GM23338 (cell line): ENCODE measurements at regions not wholly inside any gene's neighbourhood (a gene's known extent, or its start where the extent isn't known, plus 50 kb on each side); places are given as distances from the start of the nearest gene placed in this dataset.

Experiments used
- ATAC-seq: fragments of 200-7000 bp; cut with Tn5 transposase; 3 replicates; pipeline ENCODE4 v1.9.1; 2020
- DNase-seq: peaks from one replicate; pipeline ENCODE4 v3.0.0-alpha.2; 2015; ENCODE audit warnings: low spot score
- H2AFZ ChIP-seq: fragments of 200-600 bp; sonication (generic); 2 replicates; pipeline ENCODE4 v1.8.0; 2016; ENCODE audit warnings: antibody characterized with exemption, mild to moderate bottlenecking, moderate library complexity
- H3F3A ChIP-seq: fragments of 200-600 bp; sonication (generic); replicated peaks from 2 replicates; pipeline ENCODE4 v1.8.0; 2017; ENCODE audit warnings: antibody characterized with exemption, mixed run types, low read depth
- H3K27ac ChIP-seq: fragments of 200-600 bp; sonication (generic); 2 replicates; pipeline ENCODE4 v1.6.1; 2016; ENCODE audit warnings: low read depth
- H3K27me3 ChIP-seq: fragments of 200-600 bp; sonication (generic); 2 replicates; pipeline ENCODE4 v1.8.0; 2016; ENCODE audit warnings: mild to moderate bottlenecking, mixed run types, moderate library complexity; ENCODE audit not compliant: insufficient read depth
- H3K36me3 ChIP-seq: fragments of 200-600 bp; sonication (generic); 2 replicates; pipeline ENCODE4 v1.8.0; 2016; ENCODE audit warnings: mild to moderate bottlenecking; ENCODE audit not compliant: insufficient read depth
- H3K4me1 ChIP-seq: fragments of 200-600 bp; sonication (generic); 2 replicates; pipeline ENCODE4 v1.8.0; 2016; ENCODE audit warnings: mild to moderate bottlenecking, moderate library complexity; ENCODE audit not compliant: insufficient read depth
- H3K4me2 ChIP-seq: fragments of 200-600 bp; sonication (generic); 2 replicates; pipeline ENCODE4 v1.7.1; 2017; ENCODE audit warnings: mixed run types
- H3K4me3 ChIP-seq: fragments of 200-600 bp; sonication (generic); 2 replicates; pipeline ENCODE4 v1.6.1; 2016; ENCODE audit warnings: mixed run types
- H3K79me2 ChIP-seq: fragments of 200-600 bp; sonication (generic); replicated peaks from 2 replicates; pipeline ENCODE4 v1.8.0; 2017; ENCODE audit warnings: mild to moderate bottlenecking; ENCODE audit not compliant: insufficient read depth
- H3K9me2 ChIP-seq: fragments of 200-600 bp; sonication (generic); 2 replicates; pipeline ENCODE4 v1.8.0; 2017; ENCODE audit not compliant: insufficient read depth
- H4K20me1 ChIP-seq: fragments of 200-600 bp; sonication (generic); replicated peaks from 2 replicates; pipeline ENCODE4 v1.8.0; 2017; ENCODE audit warnings: mild to moderate bottlenecking; ENCODE audit not compliant: insufficient read depth
- H3K27ac Mint-ChIP-seq: 2 replicates; pipeline ENCODE4 v1.8.0; 2020; ENCODE audit warnings: inconsistent platforms, mild to moderate bottlenecking, moderate library complexity, mixed read lengths
- H3K27me3 Mint-ChIP-seq: 3 replicates; pipeline ENCODE4 v1.8.0; 2022; ENCODE audit warnings: low read depth, mild to moderate bottlenecking, moderate library complexity, mixed read lengths, inconsistent platforms; ENCODE audit not compliant: insufficient read depth, poor library complexity
- H3K36me3 Mint-ChIP-seq: 3 replicates; pipeline ENCODE4 v1.8.0; 2021; ENCODE audit warnings: low read depth, mild to moderate bottlenecking, inconsistent platforms, moderate library complexity, mixed read lengths
- H3K4me1 Mint-ChIP-seq: 3 replicates; pipeline ENCODE4 v1.8.0; 2020; ENCODE audit warnings: mild to moderate bottlenecking, inconsistent platforms, mixed read lengths
- H3K4me3 Mint-ChIP-seq: 3 replicates; pipeline ENCODE4 v1.8.0; 2021; ENCODE audit warnings: moderate library complexity, mild to moderate bottlenecking, inconsistent platforms, mixed read lengths
- H3K9me3 Mint-ChIP-seq: 3 replicates; pipeline ENCODE4 v1.8.0; 2020; ENCODE audit warnings: moderate library complexity, mild to moderate bottlenecking, inconsistent platforms, mixed read lengths
- CTCF ChIP-seq, 2 experiments: fragments of 200-600 bp in 1 of 2; sonication (generic) in 1 of 2; conservative IDR thresholded peaks; 2 replicates each; pipeline versions ENCODE4 v1.5.1 to v1.6.1; 2016 to 2017; ENCODE audit warnings: antibody characterized with exemption in 2 of 2, low read depth in 2 of 2, mild to moderate bottlenecking in 2 of 2, moderate library complexity in 1 of 2
- ETS1 ChIP-seq: IDR thresholded peaks from 2 replicates; pipeline ENCODE4 v1.6.1; 2016; ENCODE audit warnings: antibody characterized with exemption
- EZH2 ChIP-seq: fragments of 200-600 bp; sonication (generic); IDR thresholded peaks from one replicate; pipeline ENCODE4 v1.8.0; 2017; ENCODE audit warnings: antibody characterized with exemption, mild to moderate bottlenecking, low read depth; ENCODE audit not compliant: unreplicated experiment
- EZH2phosphoT487 ChIP-seq: fragments of 200-600 bp; sonication (generic); IDR thresholded peaks from one replicate; pipeline ENCODE4 v1.8.1; 2018; ENCODE audit warnings: antibody characterized with exemption; ENCODE audit not compliant: unreplicated experiment
- JUNB ChIP-seq: IDR thresholded peaks from one replicate; pipeline ENCODE4 v1.6.1; 2016; ENCODE audit warnings: antibody characterized with exemption; ENCODE audit not compliant: unreplicated experiment
- NANOG ChIP-seq: IDR thresholded peaks from 2 replicates; pipeline ENCODE4 v1.6.1; 2016; ENCODE audit warnings: antibody characterized with exemption, borderline replicate concordance
- POLR2AphosphoS5 ChIP-seq: IDR thresholded peaks from 2 replicates; pipeline ENCODE4 v1.6.1; 2016; ENCODE audit warnings: antibody characterized with exemption, low read depth
- REST ChIP-seq: IDR thresholded peaks from one replicate; pipeline ENCODE4 v1.6.1; 2018; ENCODE audit warnings: antibody characterized with exemption; ENCODE audit not compliant: unreplicated experiment
- STAT1 ChIP-seq: IDR thresholded peaks from one replicate; pipeline ENCODE4 v1.6.1; 2016; ENCODE audit warnings: antibody characterized with exemption; ENCODE audit not compliant: unreplicated experiment
- ZNF114 ChIP-seq: fragments of 250-450 bp; sonication (Bioruptor Pico); IDR thresholded peaks from 2 replicates; pipeline ENCODE4 v1.5.0; 2020; ENCODE audit warnings: mild to moderate bottlenecking, moderate library complexity
- ZNF331 ChIP-seq: fragments of 250-450 bp; sonication (Bioruptor Pico); IDR thresholded peaks from 2 replicates; pipeline ENCODE4 v1.5.0; 2020; ENCODE audit warnings: low read depth, mild to moderate bottlenecking, moderate library complexity
- ZNF462 ChIP-seq: fragments of 250-450 bp; sonication (Bioruptor Pico); IDR thresholded peaks from 2 replicates; pipeline ENCODE4 v1.5.0; 2020; ENCODE audit warnings: mild to moderate bottlenecking, moderate library complexity

GRCh38 chr12:83805156-83805772 is 1107.3 kb downstream of the SLC6A15 start (continued):
- TF ChIP-seq ZNF462 = no peak
- no peak for TF ChIP-seq ZNF331 (CRISPR knock-in tag)
- TF ChIP-seq EZH2 = no peak
- TF ChIP-seq CTCF (conservative IDR thresholded peaks at IDR 0.05; ENCODE audit: low read depth in 2 of 2) = no peak
- TF ChIP-seq ZNF114 (CRISPR knock-in tag) = no peak
- TF ChIP-seq NANOG = no peak

- Histone ChIP-seq H3K36me3 (no peaks in the 10 kb centered on the region), H3K27me3 (no peaks in the 10 kb centered on the region), H3K4me3 (no peak overlapping the region), H4K20me1 (no peaks in the 10 kb centered on the region), H3K4me1 (no peaks in the 10 kb centered on the region), H3K79me2 (no peaks in the 10 kb centered on the region), H2AFZ (no peak overlapping the region), H3K4me2 (no peak overlapping the region), H3K9me2 (no peaks in the 10 kb centered on the region), H3F3A (no peaks in the 10 kb centered on the region), H3K27ac (no peak overlapping the region)
- H3K36me3 Mint-ChIP-seq = no peaks in the 10 kb centered on the region
- DNase-seq (no peak), ATAC-seq (no peak)
- no peaks in the 10 kb centered on the region for H3K9me3 Mint-ChIP-seq
- H3K27ac Mint-ChIP-seq = no peak overlapping the region
- H3K4me1 Mint-ChIP-seq = no peaks in the 10 kb centered on the region
- H3K27me3 Mint-ChIP-seq = no peaks in the 10 kb centered on the region
- no peak overlapping the region for H3K4me3 Mint-ChIP-seq
- TF ChIP-seq STAT1 (no peak), POLR2AphosphoS5 (no peak), REST (no peak), EZH2 (no peak), EZH2phosphoT487 (no peak), ZNF114 (CRISPR knock-in tag) (no peak), ZNF331 (CRISPR knock-in tag) (no peak), ETS1 (no peak), JUNB (no peak)
Observed at GRCh38 chr12:83801972-83802371, 1110.6 kb downstream of the SLC6A15 start.
